ENCODE measurements at regions not wholly inside any gene's neighbourhood (a gene's known extent, or its start where the extent isn't known, plus 50 kb on each side); places are given as distances from the start of the nearest gene placed in this dataset.

- WGBS, 10 experiments = 0 to 76% (median 42%) methylated on average over 2 to 3 of the region's 3 CpGs; no CpG with 5 or more reads in 1 of the 10 experiments
These were observed 55.9 kb upstream of the AVPR1A start for GRCh38 chr12:63206909-63207308.

GRCh38 chr12:63206494-63206893 lies 55.5 kb upstream of the AVPR1A start:
- H3K4me3 ChIP-seq = no peak overlapping the region
- 0 to 83% (median 60%) methylated on average over 1 of the region's 1 CpG; no CpG with 5 or more reads in 1 of the 10 experiments for WGBS, 10 experiments
- in situ Hi-C loops (cut with MboI; ENCODE audit: low pct_unique_long_range_greater_than_20kb in 2 of 9, low sequenced_read_pairs in 9 of 9, unreplicated experiment in 9 of 9) = no loop called here
- ATAC-seq (replicated peaks in 6 of 8) = no peak
- H3K4me1 ChIP-seq (replicated peaks in 1 of 2) = no peaks in the 10 kb centered on the region
- H3K27ac ChIP-seq = no peak overlapping the region

More at GRCh38 chr12:63206909-63207308, 55.9 kb upstream of the AVPR1A start:
- in situ Hi-C loops (cut with MboI; ENCODE audit: low pct_unique_long_range_greater_than_20kb in 2 of 9, low sequenced_read_pairs in 9 of 9, unreplicated experiment in 9 of 9) = no loop called here
- no peak overlapping the region for H3K27ac ChIP-seq
- H3K4me1 ChIP-seq (replicated peaks in 1 of 2) = no peaks in the 10 kb centered on the region
- ATAC-seq (replicated peaks in 6 of 8) = peak in 2 of 8 experiments; percentile 67 to 78
- H3K4me3 ChIP-seq = no peak overlapping the region

Measured in motor neuron (in vitro differentiated cells).